GM12872 (cell line): ENCODE measurements at regions not wholly inside any gene's neighbourhood (a gene's known extent, or its start where the extent isn't known, plus 50 kb on each side); places are given as distances from the start of the nearest gene placed in this dataset.

Experiments used
- TF ChIP-seq, protein P1 (sequence below): IDR thresholded peaks from 3 replicates; pipeline ENCODE4 v1.5.1; 2011; ENCODE audit warnings: low read depth, mild to moderate bottlenecking, low read length, moderate library complexity; ENCODE audit not compliant: insufficient read depth

DNA sequence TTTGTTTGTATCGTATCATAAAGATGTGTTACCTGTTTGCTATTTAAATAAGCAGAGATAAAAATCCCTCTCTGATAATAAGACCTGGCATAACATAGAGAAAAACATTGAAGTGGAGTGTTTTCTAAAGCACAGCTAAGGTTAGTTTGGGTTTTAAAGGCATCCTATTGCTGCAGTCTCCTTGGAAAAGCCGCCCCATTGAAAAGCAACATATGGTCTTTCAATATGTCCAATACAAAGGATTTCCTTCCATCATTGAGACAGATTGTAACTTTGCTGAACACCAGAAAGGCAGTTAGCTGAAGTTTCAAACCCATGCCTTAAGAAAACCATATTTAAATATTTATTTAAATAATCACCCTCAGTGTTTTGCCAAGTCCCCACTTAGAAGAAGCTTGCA is 898.5 kb upstream of the KCND2 start:
- TF ChIP-seq, protein P1, sequence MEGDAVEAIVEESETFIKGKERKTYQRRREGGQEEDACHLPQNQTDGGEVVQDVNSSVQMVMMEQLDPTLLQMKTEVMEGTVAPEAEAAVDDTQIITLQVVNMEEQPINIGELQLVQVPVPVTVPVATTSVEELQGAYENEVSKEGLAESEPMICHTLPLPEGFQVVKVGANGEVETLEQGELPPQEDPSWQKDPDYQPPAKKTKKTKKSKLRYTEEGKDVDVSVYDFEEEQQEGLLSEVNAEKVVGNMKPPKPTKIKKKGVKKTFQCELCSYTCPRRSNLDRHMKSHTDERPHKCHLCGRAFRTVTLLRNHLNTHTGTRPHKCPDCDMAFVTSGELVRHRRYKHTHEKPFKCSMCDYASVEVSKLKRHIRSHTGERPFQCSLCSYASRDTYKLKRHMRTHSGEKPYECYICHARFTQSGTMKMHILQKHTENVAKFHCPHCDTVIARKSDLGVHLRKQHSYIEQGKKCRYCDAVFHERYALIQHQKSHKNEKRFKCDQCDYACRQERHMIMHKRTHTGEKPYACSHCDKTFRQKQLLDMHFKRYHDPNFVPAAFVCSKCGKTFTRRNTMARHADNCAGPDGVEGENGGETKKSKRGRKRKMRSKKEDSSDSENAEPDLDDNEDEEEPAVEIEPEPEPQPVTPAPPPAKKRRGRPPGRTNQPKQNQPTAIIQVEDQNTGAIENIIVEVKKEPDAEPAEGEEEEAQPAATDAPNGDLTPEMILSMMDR = no peak

DNA sequence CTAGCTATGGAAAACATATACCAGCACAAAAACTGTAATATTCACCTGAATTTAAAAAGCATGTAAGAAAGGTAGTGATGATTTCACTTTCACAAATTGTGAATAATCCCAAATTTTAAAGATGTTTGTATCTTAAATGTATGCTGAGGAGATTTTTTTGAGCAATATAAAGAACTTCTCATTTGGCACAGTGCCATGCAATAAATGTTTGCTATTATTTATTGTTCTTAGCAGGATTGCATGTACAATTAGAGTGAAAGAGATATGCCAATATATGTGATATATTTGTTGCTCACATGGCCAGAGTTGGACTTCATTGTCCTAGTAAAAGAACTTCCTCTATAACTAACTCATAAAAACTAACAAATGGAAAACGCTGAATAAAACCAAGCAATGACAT is 895.1 kb upstream of the KCND2 start:
- TF ChIP-seq, protein P1 = no peak

DNA sequence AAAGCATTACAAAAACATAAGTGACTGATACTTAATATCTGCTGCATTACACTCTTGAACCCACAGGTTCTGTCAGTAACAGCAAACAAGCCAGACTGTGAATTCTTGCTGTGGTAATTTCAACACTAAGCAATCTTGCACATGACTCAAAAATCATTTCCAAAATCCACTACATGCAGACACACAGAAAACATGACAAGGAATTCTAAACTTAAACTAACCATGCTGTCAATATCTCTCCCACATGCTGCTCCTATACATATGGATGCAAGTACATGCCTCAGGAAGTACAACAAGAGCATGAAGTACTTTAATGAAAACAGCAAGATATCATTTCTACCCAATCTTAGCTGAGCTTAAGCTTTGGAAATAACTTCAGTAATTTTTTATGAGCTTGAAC is 890.2 kb upstream of the KCND2 start:
- TF ChIP-seq, protein P1 = no peak

DNA sequence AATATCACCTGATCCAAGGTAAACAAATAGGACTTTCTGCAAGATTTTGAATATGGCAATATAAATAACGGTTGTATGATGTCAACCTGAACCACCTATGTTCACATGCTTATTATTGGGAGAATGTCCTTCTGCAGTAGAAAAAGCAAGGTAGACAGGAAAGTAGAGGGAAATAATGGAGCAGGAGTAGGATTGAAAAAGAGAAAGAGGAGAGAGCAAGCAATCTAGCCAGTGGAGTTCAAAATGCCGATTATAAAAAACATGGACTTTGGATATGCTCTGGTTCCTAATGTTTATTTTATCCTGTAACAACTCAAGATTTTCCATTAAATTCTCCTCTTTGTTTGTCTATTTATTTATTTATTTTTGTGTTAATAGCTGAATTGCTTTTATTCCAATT is 878.0 kb upstream of the KCND2 start:
- TF ChIP-seq, protein P1 = no peak

DNA sequence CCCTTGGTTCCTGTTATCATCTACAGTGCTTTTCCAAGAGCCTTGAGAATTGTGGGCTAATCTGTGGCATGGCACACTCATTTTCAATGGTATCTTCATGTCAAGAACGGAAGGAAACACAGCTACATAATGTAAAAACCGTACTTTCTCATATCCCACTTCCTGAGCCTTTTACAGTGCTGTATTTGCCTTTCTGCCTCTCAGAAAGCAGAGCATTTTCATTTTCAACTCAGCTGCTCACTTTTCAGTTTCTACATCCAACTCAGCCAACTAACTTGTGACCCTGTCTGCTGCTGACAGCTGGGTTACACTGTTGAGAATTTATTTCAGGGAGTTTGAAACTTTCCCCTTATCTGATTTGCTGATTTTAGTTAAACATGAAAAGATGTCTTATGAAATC is 875.8 kb upstream of the KCND2 start:
- TF ChIP-seq, protein P1 = no peak

DNA sequence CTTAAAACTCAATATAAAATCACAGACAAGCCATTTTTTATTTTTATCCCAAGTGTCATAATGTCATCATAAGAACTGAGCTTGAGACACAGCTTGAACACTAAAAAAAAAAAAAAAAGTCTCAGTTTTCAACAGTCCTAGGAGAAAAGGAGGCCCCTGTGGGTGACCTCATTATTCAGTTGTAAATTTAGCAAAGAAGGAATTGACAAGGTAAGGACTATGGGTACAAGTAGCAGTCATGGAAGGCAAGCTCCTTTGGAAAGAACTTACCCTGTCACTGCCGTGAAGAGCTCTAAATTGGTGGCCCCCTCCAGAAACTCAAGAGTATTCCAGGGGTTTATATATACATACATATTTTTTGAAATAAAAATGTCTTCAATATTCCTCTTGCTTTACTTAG is 864.4 kb upstream of the KCND2 start:
- TF ChIP-seq, protein P1 = no peak

DNA sequence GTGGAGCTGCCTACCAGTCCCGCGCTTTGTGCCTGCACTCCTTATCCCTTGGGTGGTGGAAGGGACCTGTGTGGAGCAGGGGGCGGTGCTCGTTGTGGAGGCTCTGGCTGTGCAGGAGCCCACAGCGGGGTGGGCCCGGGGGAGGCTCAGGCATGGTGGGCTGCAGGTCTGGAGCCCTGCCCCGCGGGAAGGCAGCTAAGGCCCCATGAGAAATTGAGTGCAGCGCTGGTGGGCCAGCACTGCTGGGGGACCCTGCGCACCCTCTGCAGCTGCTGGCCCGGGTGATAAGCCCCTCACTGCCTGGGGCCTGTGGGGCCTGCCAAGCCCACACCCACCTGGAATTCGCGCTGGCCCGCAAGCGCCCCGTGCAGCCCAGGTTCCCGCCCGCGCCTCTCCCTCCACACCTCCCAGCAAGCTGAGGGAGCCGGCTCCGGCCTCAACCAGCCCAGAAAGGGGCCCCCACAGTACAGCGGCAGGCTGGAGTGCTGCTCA is 859.6 kb upstream of the KCND2 start:
- TF ChIP-seq, protein P1 = no peak

DNA sequence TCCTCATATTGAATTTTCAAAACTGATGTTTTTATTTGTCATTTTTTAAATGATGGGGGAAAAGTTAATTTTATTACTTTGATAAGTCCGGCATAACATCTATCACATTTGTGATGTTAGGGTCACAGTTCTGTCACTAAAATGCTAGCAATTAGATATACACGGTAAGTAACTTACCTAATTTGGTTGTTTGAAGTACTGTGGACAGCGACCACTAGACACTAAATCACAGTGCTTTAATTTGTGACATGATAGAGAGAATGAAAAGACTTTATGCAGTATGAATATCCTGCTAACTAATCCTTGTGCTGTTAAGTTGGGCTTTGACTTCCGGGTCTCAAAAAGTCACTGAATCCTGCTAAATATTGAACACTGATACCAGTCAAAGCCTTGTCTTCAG is 857.3 kb upstream of the KCND2 start:
- TF ChIP-seq, protein P1 = no peak
